MCF 10A (cell line): ENCODE measurements at regions not wholly inside any gene's neighbourhood (a gene's known extent, or its start where the extent isn't known, plus 50 kb on each side); places are given as distances from the start of the nearest gene placed in this dataset.

Source experiments
- BruUV-seq: library from RNA; stranded (reverse); fragments of 400-500 nt; replicated peaks from 2 replicates; lab custom pipeline; 2021; lab: Mats Ljungman, UMichigan
- CTCF ChIA-PET: fragments of 300-600 bp; sonication (Branson Sonifier 250); formaldehyde crosslinking; extraction: SDS; loops from one replicate; lab custom pipeline; 2021; ENCODE audit warnings: antibody characterized with exemption, inconsistent platforms; lab: Yijun Ruan, JAX
- POLR2A ChIA-PET: fragments of 300-600, 350-650 bp; sonication (Branson Sonifier 250); formaldehyde crosslinking; extraction: SDS; loops from one replicate; lab custom pipeline; 2020; ENCODE audit warnings: antibody characterized with exemption, inconsistent platforms; lab: Yijun Ruan, JAX
- DNase-seq: peaks from one replicate; pipeline ENCODE4 v3.0.0-alpha.2; 2018; ENCODE audit not compliant: unreplicated experiment
- H3K27ac Mint-ChIP-seq: one replicate; pipeline ENCODE4 v1.8.0; 2022; ENCODE audit warnings: mild to moderate bottlenecking, low read depth, mixed read lengths; ENCODE audit not compliant: unreplicated experiment
- H3K27me3 Mint-ChIP-seq: one replicate; pipeline ENCODE4 v1.8.0; 2022; ENCODE audit warnings: mixed read lengths; ENCODE audit not compliant: insufficient read depth, unreplicated experiment
- H3K36me3 Mint-ChIP-seq: one replicate; pipeline ENCODE4 v1.8.0; 2022; ENCODE audit warnings: mild to moderate bottlenecking, moderate library complexity, mixed read lengths; ENCODE audit not compliant: insufficient read depth, unreplicated experiment
- H3K4me1 Mint-ChIP-seq: one replicate; pipeline ENCODE4 v1.8.0; 2022; ENCODE audit warnings: mixed read lengths; ENCODE audit not compliant: insufficient read depth, unreplicated experiment
- H3K4me3 Mint-ChIP-seq: one replicate; pipeline ENCODE4 v1.8.0; 2022; ENCODE audit warnings: mild to moderate bottlenecking, moderate library complexity, mixed read lengths; ENCODE audit not compliant: unreplicated experiment
- H3K9me3 Mint-ChIP-seq: one replicate; pipeline ENCODE4 v1.8.0; 2022; ENCODE audit warnings: mixed read lengths; ENCODE audit not compliant: unreplicated experiment
- intact Hi-C: fragments of 100-400 bp; cut with micrococcal nuclease; formaldehyde crosslinking; loops from 2 replicates; pipeline ENCODE4 v1.14.1; 2022
- TF ChIP-seq, protein P1 (sequence below): fragments of 200-600 bp; IDR thresholded peaks from one replicate; pipeline ENCODE4 v1.8.0; 2022; ENCODE audit warnings: antibody characterized with exemption, mild to moderate bottlenecking; ENCODE audit not compliant: unreplicated experiment

GRCh38 chr2:433216-433615, 145.3 kb upstream of the ALKAL2 start:
- no peak overlapping the region for H3K27ac Mint-ChIP-seq

GRCh38 chr2:430291-431040, 142.6 kb upstream of the ALKAL2 start:
- Mint-ChIP-seq H3K27ac (no peak overlapping the region), H3K4me1 (peaks cover 4% of the 10 kb centered on the region), H3K9me3 (no peaks in the 10 kb centered on the region), H3K4me3 (no peak overlapping the region), H3K27me3 (no peaks in the 10 kb centered on the region), H3K36me3 (no peaks in the 10 kb centered on the region)
- TF ChIP-seq, protein P1, sequence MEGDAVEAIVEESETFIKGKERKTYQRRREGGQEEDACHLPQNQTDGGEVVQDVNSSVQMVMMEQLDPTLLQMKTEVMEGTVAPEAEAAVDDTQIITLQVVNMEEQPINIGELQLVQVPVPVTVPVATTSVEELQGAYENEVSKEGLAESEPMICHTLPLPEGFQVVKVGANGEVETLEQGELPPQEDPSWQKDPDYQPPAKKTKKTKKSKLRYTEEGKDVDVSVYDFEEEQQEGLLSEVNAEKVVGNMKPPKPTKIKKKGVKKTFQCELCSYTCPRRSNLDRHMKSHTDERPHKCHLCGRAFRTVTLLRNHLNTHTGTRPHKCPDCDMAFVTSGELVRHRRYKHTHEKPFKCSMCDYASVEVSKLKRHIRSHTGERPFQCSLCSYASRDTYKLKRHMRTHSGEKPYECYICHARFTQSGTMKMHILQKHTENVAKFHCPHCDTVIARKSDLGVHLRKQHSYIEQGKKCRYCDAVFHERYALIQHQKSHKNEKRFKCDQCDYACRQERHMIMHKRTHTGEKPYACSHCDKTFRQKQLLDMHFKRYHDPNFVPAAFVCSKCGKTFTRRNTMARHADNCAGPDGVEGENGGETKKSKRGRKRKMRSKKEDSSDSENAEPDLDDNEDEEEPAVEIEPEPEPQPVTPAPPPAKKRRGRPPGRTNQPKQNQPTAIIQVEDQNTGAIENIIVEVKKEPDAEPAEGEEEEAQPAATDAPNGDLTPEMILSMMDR: no peak
- intact Hi-C loops: no loop called here
- POLR2A ChIA-PET: no interaction called here
- CTCF ChIA-PET: no interaction called here
- no peak for DNase-seq
- no TSS peak for BruUV-seq

More at GRCh38 chr2:433216-433615, 145.3 kb upstream of the ALKAL2 start:
- ChIA-PET CTCF (no interaction called here), POLR2A (no interaction called here)
- TF ChIP-seq, protein P1: no peak
- Mint-ChIP-seq H3K4me3 (no peak overlapping the region), H3K36me3 (no peaks in the 10 kb centered on the region), H3K4me1 (peaks cover 11% of the 10 kb centered on the region), H3K27me3 (no peaks in the 10 kb centered on the region), H3K9me3 (no peaks in the 10 kb centered on the region)
- BruUV-seq: no TSS peak
- intact Hi-C loops: no loop called here
- no peak for DNase-seq

DNA sequence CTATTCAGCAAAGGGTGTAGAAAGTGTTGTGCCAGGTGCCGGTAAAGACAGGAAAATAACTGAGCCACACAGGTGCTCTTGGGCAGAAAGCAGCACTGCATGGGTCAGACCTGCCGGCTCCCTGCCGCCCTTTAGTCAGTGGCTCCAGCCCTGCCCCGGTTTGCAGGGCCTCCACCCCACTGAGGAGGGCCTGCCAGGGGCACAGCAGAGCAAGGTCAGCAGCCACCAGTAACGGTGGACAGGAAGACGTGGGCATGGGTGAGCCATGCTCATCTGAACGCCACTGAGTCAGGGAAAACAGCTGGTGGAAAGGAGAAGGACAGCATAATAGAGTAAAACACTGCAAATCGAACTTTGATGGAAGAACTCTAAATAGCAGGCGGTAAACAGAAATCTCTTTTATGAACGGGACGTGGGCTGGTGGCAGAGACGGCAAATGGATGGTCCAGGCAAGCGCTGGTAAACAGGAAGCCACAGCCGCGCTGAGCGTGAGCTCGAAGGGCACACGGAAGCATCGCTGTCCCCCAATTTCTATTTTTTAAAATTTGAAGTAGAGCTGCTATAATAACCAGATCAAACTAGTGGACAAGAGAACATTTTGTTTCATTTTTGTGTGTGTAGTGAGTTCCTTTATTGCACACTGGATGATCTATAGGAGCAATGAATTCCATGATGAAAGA, 141.8 kb upstream of the ALKAL2 start:
- no peak for DNase-seq
- Mint-ChIP-seq H3K4me3 (no peak overlapping the region), H3K27me3 (no peaks in the 10 kb centered on the region), H3K27ac (no peak overlapping the region), H3K4me1 (peaks cover 11% of the 10 kb centered on the region), H3K36me3 (no peaks in the 10 kb centered on the region), H3K9me3 (no peaks in the 10 kb centered on the region)
- ChIA-PET CTCF (no interaction called here), POLR2A (no interaction called here)
- intact Hi-C loops: no loop called here
- TF ChIP-seq, protein P1: no peak
- no TSS peak for BruUV-seq

- H3K9me3 Mint-ChIP-seq: no peaks in the 10 kb centered on the region
- POLR2A ChIA-PET: no interaction called here
- BruUV-seq: no TSS peak
- H3K4me3 Mint-ChIP-seq: no peak overlapping the region
- TF ChIP-seq, protein P1: no peak
- H3K27ac Mint-ChIP-seq: no peak overlapping the region
- peaks cover 16% of the 10 kb centered on the region for H3K4me1 Mint-ChIP-seq
- H3K27me3 Mint-ChIP-seq: no peaks in the 10 kb centered on the region
- CTCF ChIA-PET: no interaction called here
- no peaks in the 10 kb centered on the region for H3K36me3 Mint-ChIP-seq
- DNase-seq: no peak
- intact Hi-C loops: no loop called here
Measured at GRCh38 chr2:429142-429541, 141.3 kb upstream of the ALKAL2 start.
